MV-4-11 (cell line): ENCODE measurements at regions not wholly inside any gene's neighbourhood (a gene's known extent, or its start where the extent isn't known, plus 50 kb on each side); places are given as distances from the start of the nearest gene placed in this dataset.

Experiments used
- DNase-seq: peaks from one replicate; lab custom pipeline; 2025; lab: John Stamatoyannopoulos, UW

- DNase-seq = no peak
Measured at GRCh38 chr10:3237530-3237929, 64.9 kb upstream of the PITRM1 start.

- DNase-seq = no peak
Measured at GRCh38 chr10:3236644-3237404, 64.2 kb upstream of the PITRM1 start.

GRCh38 chr10:3235996-3236510 lies 63.5 kb upstream of the PITRM1 start:
- DNase-seq = no peak

- DNase-seq = no peak
Measured at GRCh38 chr10:3235395-3235794, 62.8 kb upstream of the PITRM1 start.

- no peak for DNase-seq
Measured at GRCh38 chr10:3233486-3233990, 61.0 kb upstream of the PITRM1 start.

DNA sequence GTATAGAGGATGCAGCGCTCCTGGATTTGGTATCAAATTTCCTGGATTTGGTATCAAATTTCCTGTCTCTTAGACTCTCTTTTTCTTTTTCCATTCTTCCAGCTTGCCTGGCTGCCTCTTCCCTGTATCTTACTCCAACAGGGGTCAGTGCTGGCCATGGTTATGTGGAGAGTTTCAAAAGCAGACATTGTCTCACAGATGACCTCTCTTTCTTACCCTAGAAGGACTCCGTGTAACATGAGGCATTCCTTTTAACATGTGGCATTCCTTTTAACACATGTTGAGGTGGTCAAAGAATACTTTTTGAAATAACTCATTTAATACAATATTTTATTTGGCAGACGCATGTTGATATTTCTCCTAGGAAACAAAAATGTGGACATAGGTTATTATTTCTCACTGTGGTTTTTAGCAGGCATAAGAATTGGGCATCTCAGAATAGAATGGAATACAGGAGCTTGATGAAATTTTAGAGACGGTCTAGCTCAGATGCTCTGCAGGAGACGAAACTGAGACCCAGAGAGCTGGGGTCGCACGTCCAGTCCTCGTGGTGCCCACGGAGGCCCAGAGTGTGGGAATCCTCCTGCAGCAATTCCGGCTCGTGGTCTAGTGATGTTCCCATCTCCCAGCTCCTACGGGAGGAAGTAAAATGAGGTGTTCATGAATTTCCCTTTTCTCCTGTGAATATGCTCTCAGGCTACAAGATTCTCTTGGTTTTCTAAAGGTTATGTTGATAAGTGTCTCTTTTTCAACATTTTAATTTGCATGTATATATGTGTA lies 59.6 kb upstream of the PITRM1 start:
- DNase-seq = no peak

- no peak for DNase-seq
Measured at GRCh38 chr10:3229815-3230214, 57.2 kb upstream of the PITRM1 start.

DNA sequence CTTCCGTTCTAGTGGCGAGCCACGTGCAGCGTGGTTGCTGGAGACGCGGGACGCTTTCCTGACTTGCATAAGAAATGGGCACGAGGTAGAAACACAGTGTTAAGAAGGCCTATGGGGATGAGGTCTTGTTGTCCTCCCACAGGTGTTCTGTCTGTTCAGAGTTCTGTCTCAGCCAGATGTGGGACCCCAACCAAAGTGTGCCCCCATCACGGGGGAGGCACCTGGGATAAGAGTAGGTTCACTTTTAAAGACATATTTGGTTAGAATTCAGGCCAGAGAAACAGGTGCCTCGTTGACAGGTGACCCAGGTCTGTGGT lies 56.0 kb upstream of the PITRM1 start:
- DNase-seq = no peak

- DNase-seq = no peak
Measured at GRCh38 chr10:3226960-3227744, 54.6 kb upstream of the PITRM1 start.

DNA sequence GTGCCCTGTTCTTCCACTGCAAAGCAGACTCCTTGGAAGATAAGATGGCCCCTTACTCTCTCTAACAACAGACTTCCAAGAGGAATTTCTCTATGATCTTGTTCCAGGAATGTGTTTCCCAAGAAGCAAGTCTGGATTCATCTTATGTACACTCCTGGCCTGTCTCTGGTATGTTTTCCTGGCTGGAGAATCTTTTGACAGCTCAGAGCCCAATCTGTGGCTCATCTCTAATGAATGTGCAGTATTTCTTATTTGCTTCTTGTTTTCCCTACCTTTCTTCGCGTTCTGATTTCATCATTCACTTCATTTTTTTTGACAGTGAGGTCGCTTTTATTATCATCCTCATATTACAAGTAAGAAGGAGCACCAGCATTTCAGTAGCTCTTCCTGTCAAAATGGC lies 53.0 kb upstream of the PITRM1 start:
- no peak for DNase-seq

DNA sequence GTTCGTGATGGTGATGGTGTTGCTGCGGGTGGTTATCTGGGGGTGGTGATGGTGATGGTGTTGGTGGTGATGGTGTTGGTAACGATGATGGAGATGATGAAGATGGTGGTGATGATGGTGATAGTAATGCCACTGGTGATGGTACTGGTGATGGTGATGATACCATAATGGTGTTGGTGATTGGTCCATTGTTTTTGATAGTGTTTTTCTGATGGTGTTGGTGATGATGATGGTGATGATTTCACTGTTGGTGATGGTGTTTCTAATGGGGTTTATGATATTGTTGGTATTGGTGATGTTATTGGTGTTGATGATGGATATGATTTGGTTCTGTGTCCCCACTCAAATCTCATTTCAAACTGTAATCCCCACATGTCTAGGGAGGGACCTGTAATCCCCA lies 51.7 kb upstream of the PITRM1 start:
- no peak for DNase-seq

DNA sequence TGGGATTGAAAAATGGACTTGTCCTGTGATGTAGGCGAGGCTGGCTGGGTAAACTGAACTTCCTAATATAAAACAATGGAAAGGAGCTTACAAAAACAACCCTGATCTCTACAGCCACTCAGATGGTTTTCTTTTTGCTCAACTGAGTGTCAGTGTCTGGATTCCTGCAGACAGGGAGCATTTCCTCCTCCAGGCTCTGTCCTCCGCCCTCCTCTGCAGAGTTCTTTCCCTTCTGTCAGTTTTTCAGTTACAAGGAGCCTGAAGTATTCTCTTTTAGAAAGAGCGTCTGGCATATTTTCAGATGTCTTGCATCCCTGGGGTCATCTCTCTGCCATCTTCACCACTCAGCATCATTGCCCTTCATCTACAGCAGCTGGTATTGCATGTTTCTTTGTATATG lies 50.0 kb upstream of the PITRM1 start:
- no peak for DNase-seq
